Activated T-helper 2 cell treated with anti-CD3 and anti-CD28 coated beads, Interferon-gamma antibody, Interleukin-2, Interleukin-4, amounts not matched to agents 10 μg/mL and 5 μg/mL and 100 μg/mL, durations not matched to agents 14 hours and 24 hours and 36 hours (primary cell): ENCODE measurements at regions not wholly inside any gene's neighbourhood (a gene's known extent, or its start where the extent isn't known, plus 50 kb on each side); places are given as distances from the start of the nearest gene placed in this dataset.

Experiments
- DNase-seq: peaks from one replicate; pipeline ENCODE4 v3.0.0; 2021; ENCODE audit warnings: low spot score
- H3K27ac Mint-ChIP-seq: one replicate; pipeline ENCODE4 v1.8.0; 2021; ENCODE audit warnings: mixed read lengths
- H3K27me3 Mint-ChIP-seq: one replicate; pipeline ENCODE4 v1.8.0; 2021; ENCODE audit warnings: low read depth, mixed read lengths
- H3K36me3 Mint-ChIP-seq: one replicate; pipeline ENCODE4 v1.8.0; 2021; ENCODE audit warnings: low read depth, mixed read lengths
- H3K4me1 Mint-ChIP-seq: one replicate; pipeline ENCODE4 v1.8.0; 2021; ENCODE audit warnings: low read depth, mixed read lengths
- H3K4me3 Mint-ChIP-seq: one replicate; pipeline ENCODE4 v1.8.0; 2021; ENCODE audit warnings: low read depth, mild to moderate bottlenecking, moderate library complexity, mixed read lengths
- H3K9me3 Mint-ChIP-seq: one replicate; pipeline ENCODE4 v1.8.0; 2021; ENCODE audit warnings: mixed read lengths
- intact Hi-C: fragments of 100-400 bp; cut with micrococcal nuclease; formaldehyde crosslinking; loops from one replicate; pipeline ENCODE4 v1.15.1; 2023

GRCh38 chr15:47212222-47213010, 504.9 kb upstream of the SEMA6D start:
- Mint-ChIP-seq H3K4me3 (no peak overlapping the region), H3K27ac (no peak overlapping the region), H3K4me1 (no peaks in the 10 kb centered on the region), H3K36me3 (no peaks in the 10 kb centered on the region), H3K9me3 (no peaks in the 10 kb centered on the region), H3K27me3 (no peaks in the 10 kb centered on the region)
- no peak for DNase-seq
- intact Hi-C loops: no loop called here

- intact Hi-C loops: no loop called here
- no peaks in the 10 kb centered on the region for H3K36me3 Mint-ChIP-seq
- H3K4me1 Mint-ChIP-seq: no peaks in the 10 kb centered on the region
- no peaks in the 10 kb centered on the region for H3K27me3 Mint-ChIP-seq
- H3K4me3 Mint-ChIP-seq: no peak overlapping the region
- H3K27ac Mint-ChIP-seq: no peak overlapping the region
- no peaks in the 10 kb centered on the region for H3K9me3 Mint-ChIP-seq
- DNase-seq: no peak
Measured at GRCh38 chr15:47213883-47214282, 503.4 kb upstream of the SEMA6D start.

- Mint-ChIP-seq H3K4me3 (no peak overlapping the region), H3K27ac (no peak overlapping the region), H3K4me1 (no peaks in the 10 kb centered on the region), H3K36me3 (no peaks in the 10 kb centered on the region), H3K27me3 (no peaks in the 10 kb centered on the region), H3K9me3 (no peaks in the 10 kb centered on the region)
- DNase-seq: no peak
- intact Hi-C loops: no loop called here
Measured at GRCh38 chr15:47218295-47218694, 499.0 kb upstream of the SEMA6D start.

GRCh38 chr15:47244361-47244760, 472.9 kb upstream of the SEMA6D start:
- no peak overlapping the region for H3K27ac Mint-ChIP-seq
- no peak for DNase-seq
- intact Hi-C loops: no loop called here
- no peaks in the 10 kb centered on the region for H3K4me1 Mint-ChIP-seq
- peaks cover 10% of the 10 kb centered on the region for H3K9me3 Mint-ChIP-seq
- H3K36me3 Mint-ChIP-seq: no peaks in the 10 kb centered on the region
- no peak overlapping the region for H3K4me3 Mint-ChIP-seq
- H3K27me3 Mint-ChIP-seq: no peaks in the 10 kb centered on the region

DNA sequence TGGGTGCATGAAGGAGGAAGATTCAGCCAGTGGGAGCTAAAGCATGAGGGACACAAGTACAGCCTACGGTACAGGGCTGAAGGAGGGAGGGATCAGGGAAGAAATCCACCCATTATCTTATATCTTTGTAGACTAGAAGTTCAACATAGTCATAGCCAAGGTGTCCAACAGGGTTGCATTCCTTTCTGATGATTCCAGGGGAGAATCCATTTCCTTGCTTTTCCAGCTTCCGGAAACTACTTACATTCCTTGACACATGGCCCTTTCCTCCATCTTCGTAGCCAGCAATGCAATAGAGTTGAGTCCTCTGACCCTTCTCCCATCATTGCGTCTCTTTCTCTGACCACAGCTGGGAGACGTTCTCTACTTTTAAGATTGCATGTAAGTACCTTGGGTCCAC, 471.0 kb upstream of the SEMA6D start:
- Mint-ChIP-seq H3K27me3 (no peaks in the 10 kb centered on the region), H3K9me3 (peaks cover 10% of the 10 kb centered on the region), H3K36me3 (no peaks in the 10 kb centered on the region), H3K4me3 (no peak overlapping the region), H3K27ac (no peak overlapping the region), H3K4me1 (no peaks in the 10 kb centered on the region)
- intact Hi-C loops: no loop called here
- DNase-seq: no peak

DNA sequence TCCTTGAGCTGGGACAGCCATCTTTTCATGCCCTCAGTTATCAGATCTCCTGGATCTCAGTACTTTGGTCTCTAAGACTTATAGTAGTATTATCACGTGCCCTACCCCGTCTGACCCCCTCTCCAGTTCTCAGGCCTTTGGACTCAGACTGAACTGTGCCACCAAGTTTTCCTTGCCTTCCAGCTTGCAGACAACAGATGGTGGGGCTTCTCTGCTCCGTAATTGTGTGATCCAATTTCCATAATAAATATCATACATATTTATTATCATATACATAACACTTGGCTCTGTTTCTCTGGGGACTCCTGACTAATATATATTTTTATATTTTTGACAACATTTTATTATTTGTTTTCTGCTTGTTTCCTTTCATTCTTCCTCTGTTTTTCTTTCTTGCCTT, 458.8 kb upstream of the SEMA6D start:
- no peak overlapping the region for H3K27ac Mint-ChIP-seq
- no peak overlapping the region for H3K4me3 Mint-ChIP-seq

GRCh38 chr15:47265686-47266085, 451.6 kb upstream of the SEMA6D start:
- Mint-ChIP-seq H3K9me3 (peaks cover 14% of the 10 kb centered on the region), H3K27me3 (no peaks in the 10 kb centered on the region), H3K36me3 (no peaks in the 10 kb centered on the region), H3K27ac (no peak overlapping the region), H3K4me3 (no peak overlapping the region), H3K4me1 (no peaks in the 10 kb centered on the region)
- intact Hi-C loops: no loop called here
- no peak for DNase-seq

More for the DNA sequence above, 458.8 kb upstream of the SEMA6D start:
- no peak for DNase-seq
- Mint-ChIP-seq H3K27me3 (no peaks in the 10 kb centered on the region), H3K36me3 (no peaks in the 10 kb centered on the region), H3K9me3 (peaks cover 53% of the 10 kb centered on the region), H3K4me1 (no peaks in the 10 kb centered on the region)
- intact Hi-C loops: no loop called here

DNA sequence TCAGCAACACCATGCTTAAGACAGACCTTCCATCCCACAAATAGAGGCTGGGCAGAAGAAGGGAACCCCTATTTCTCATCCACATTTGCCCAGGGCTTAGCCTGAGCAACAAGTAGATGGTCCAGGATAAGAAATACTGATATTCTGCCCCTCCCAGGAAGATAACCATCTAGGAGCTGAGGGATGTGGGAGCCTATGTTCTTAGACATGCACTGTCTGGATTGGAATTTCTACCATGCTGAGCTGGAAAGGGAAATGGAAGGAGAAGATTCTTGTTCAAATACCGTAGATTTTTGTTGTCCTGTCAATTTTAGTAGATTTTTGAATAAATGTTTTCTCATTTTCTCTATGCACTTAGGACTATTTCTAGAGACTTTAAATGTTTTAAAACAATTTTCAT, 450.7 kb upstream of the SEMA6D start:
- peaks cover 20% of the 10 kb centered on the region for H3K9me3 Mint-ChIP-seq
- H3K36me3 Mint-ChIP-seq: no peaks in the 10 kb centered on the region
- H3K4me1 Mint-ChIP-seq: no peaks in the 10 kb centered on the region
- no peaks in the 10 kb centered on the region for H3K27me3 Mint-ChIP-seq
- DNase-seq: no peak
- no peak overlapping the region for H3K4me3 Mint-ChIP-seq
- intact Hi-C loops: no loop called here
- no peak overlapping the region for H3K27ac Mint-ChIP-seq

DNA sequence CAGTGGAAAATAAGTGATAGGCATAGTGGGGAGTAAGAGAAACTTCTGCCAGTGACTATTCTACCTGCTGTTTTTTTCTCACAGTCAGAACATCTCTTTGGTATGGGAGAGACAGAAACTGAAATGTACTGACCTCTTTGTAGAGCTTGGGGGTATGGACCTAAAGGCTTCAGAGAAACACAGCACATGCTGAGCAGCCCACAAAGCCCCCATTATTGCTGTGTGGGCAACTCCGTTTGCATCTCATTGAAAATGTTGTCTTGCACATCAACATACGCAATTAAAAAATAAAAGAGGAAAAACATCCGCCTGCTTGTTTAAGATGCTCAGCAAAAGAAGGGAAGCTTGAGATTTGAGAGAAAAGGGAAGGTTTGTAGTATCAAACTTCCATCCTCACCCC, 443.4 kb upstream of the SEMA6D start:
- H3K27me3 Mint-ChIP-seq: no peaks in the 10 kb centered on the region
- no peak overlapping the region for H3K27ac Mint-ChIP-seq
- H3K4me1 Mint-ChIP-seq: no peaks in the 10 kb centered on the region
- no peak for DNase-seq
- intact Hi-C loops: no loop called here
- H3K36me3 Mint-ChIP-seq: no peaks in the 10 kb centered on the region
- H3K4me3 Mint-ChIP-seq: no peak overlapping the region
- peaks cover 22% of the 10 kb centered on the region for H3K9me3 Mint-ChIP-seq

- Mint-ChIP-seq H3K27ac (no peak overlapping the region), H3K27me3 (no peaks in the 10 kb centered on the region), H3K36me3 (no peaks in the 10 kb centered on the region), H3K4me3 (no peak overlapping the region), H3K9me3 (peaks cover 25% of the 10 kb centered on the region), H3K4me1 (no peaks in the 10 kb centered on the region)
- no peak for DNase-seq
- intact Hi-C loops: no loop called here
Measured at GRCh38 chr15:47283246-47283645, 434.1 kb upstream of the SEMA6D start.

DNA sequence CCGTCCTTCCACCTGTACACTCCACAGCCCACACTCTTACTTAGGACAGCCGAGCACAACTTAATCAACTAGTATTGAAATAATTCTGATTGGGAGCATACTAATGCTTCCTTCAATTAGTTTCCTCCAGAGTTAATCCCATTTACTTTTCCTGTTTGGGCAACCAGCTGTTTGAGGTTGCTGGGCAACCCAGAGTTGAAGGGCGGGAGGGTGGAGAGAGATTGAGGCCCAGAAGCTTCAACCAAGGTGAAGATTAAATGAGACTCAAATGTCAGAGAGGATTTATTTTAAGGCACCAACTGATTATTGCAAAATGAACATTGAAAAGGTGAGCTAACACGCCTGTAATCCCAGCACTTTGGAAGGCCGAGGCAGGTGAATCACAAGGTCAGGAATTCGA, 428.5 kb upstream of the SEMA6D start:
- Mint-ChIP-seq H3K4me1 (no peaks in the 10 kb centered on the region), H3K4me3 (no peak overlapping the region)

DNA sequence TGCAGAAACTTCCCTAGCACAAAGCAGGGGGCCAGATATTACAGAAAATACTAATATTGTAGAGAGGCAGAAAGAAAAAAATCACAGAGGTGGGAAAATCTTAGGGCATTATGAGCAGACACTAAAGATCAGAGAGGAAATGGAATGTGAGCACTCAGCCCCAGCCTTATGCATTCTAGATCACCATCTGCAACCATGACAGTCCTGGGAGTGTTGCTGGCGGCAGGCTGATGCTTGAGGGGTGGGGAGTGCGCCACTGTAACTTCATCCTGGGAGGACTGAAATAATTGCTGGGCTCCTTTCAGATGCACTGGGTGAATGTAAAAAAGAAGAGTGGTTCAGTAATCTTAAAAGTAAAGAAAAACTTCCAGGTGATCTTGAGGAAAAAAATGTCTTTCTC, 427.6 kb upstream of the SEMA6D start:
- H3K4me3 Mint-ChIP-seq: no peak overlapping the region
- DNase-seq: no peak
- no peaks in the 10 kb centered on the region for H3K27me3 Mint-ChIP-seq
- no peak overlapping the region for H3K27ac Mint-ChIP-seq
- H3K36me3 Mint-ChIP-seq: no peaks in the 10 kb centered on the region
- intact Hi-C loops: no loop called here
- H3K4me1 Mint-ChIP-seq: no peaks in the 10 kb centered on the region
- peaks cover 13% of the 10 kb centered on the region for H3K9me3 Mint-ChIP-seq

More for the DNA sequence above, 428.5 kb upstream of the SEMA6D start:
- intact Hi-C loops: no loop called here
- Mint-ChIP-seq H3K27ac (no peak overlapping the region), H3K9me3 (peaks cover 16% of the 10 kb centered on the region), H3K27me3 (no peaks in the 10 kb centered on the region), H3K36me3 (no peaks in the 10 kb centered on the region)
- DNase-seq: no peak

DNA sequence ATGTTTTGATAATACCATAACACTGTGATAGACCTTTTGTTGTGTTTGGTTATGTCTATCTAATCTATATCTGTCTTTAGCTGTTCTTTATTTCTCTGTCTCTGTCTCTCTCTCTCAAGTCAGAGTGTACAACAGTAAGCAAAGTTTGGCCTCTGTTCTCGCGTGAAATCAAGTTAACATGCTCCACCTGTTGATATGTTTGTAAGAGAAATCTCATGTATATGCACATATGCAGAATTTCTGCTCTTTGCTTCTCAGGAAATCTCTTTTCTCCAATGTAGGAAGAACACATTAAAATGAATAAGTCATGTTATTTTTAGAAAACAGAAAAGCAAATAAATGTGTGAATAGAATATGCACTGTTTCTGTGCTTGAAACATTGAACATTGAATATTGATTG, 425.5 kb upstream of the SEMA6D start:
- H3K27me3 Mint-ChIP-seq: no peaks in the 10 kb centered on the region
- peaks cover 12% of the 10 kb centered on the region for H3K9me3 Mint-ChIP-seq
- H3K27ac Mint-ChIP-seq: no peak overlapping the region
- H3K4me1 Mint-ChIP-seq: no peaks in the 10 kb centered on the region
- intact Hi-C loops: no loop called here
- no peak overlapping the region for H3K4me3 Mint-ChIP-seq
- DNase-seq: no peak
- no peaks in the 10 kb centered on the region for H3K36me3 Mint-ChIP-seq
